ENCODE measurements at regions not wholly inside any gene's neighbourhood (a gene's known extent, or its start where the extent isn't known, plus 50 kb on each side); places are given as distances from the start of the nearest gene placed in this dataset.

DNA sequence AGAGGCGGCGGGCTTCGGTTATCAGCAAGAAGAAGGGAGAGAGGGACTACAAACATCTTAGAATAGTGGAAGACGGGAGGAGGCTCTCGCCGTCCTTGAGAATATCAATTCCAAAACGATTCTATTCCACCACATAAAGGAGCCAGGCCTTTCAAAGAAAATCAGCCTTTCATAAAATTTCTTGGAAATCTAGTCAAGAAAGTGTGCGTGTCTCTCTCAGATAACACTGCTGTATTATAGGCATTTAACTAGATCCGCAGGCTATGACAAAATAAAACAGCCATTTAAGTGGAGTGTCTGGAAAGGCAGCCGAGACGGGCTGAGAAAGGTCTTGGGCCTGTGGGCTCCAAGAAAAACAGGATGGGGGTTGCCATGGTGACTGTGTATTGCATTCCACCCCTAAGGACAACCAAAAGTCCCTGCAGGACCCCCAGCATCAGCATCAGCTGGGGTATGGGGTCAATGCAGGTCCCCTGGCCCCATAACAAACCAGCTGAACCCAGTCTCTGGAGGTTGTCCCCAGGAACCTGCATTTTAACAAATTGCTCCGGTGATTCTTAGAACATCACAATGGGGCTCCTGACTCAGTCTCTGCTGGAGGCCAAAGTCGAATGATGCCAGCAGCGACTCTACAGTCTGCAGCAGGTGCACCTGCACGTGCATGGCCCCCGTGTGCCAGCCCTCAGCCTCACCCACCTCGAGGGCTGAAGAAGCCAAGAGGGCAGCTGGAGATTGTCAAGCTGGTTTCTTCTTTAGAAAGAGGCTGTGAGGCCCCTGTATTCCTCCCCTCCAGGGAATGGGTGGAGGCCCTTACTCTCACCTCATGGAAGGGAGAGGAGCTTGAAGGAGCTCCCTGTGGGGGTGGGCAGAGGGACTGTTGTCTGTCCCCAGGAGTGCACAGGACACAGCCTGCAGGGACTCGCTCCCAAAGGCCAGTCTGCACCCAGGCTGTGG is 287.4 kb downstream of the NPHP4 start:
- intact Hi-C loops (cut with DNase I) = no loop called here
- H3K27ac ChIP-seq = no peak overlapping the region
- ATAC-seq (peak in 1 of 4 donors; percentile 24), DNase-seq (no peak)
- WGBS (ENCODE audit: insufficient coverage, low coverage, low lambda C conversion rate, missing lambda C conversion rate) = 53% methylated on average over 13 of the region's 18 CpGs
- no peak overlapping the region for H3K4me3 ChIP-seq
- TF ChIP-seq, protein P1, sequence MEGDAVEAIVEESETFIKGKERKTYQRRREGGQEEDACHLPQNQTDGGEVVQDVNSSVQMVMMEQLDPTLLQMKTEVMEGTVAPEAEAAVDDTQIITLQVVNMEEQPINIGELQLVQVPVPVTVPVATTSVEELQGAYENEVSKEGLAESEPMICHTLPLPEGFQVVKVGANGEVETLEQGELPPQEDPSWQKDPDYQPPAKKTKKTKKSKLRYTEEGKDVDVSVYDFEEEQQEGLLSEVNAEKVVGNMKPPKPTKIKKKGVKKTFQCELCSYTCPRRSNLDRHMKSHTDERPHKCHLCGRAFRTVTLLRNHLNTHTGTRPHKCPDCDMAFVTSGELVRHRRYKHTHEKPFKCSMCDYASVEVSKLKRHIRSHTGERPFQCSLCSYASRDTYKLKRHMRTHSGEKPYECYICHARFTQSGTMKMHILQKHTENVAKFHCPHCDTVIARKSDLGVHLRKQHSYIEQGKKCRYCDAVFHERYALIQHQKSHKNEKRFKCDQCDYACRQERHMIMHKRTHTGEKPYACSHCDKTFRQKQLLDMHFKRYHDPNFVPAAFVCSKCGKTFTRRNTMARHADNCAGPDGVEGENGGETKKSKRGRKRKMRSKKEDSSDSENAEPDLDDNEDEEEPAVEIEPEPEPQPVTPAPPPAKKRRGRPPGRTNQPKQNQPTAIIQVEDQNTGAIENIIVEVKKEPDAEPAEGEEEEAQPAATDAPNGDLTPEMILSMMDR (IDR thresholded peaks at IDR 0.05) = no peak
- TF ChIP-seq POLR2A (IDR thresholded peaks at IDR 0.05) = no peak
- H3K4me1 ChIP-seq = no peaks in the 10 kb centered on the region
- H3K27me3 ChIP-seq = no peaks in the 10 kb centered on the region
- H3K36me3 ChIP-seq = no peaks in the 10 kb centered on the region
- H3K9me3 ChIP-seq = no peaks in the 10 kb centered on the region

DNA sequence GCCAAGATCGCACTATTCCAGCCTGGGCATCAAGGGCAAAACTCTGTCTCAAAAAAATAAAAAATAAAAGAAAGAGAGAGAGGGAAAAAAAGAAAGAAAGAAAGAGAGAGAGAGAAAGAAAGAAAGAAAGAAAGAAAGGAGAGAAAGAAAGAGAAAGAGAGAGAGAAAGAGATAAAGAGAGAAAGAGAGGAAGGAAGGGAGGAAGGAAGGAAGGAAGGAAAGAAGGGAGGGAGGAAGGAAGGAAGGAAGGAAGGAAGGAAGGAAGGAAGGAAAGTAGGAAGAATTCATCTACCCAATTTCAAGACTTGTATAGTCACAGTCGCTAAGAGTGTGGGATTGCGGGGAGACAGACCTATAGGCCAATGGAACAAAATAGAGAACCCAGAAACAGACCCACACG is 290.6 kb downstream of the NPHP4 start:
- Histone ChIP-seq H3K4me1 (no peaks in the 10 kb centered on the region), H3K4me3 (no peak overlapping the region), H3K36me3 (no peaks in the 10 kb centered on the region), H3K27me3 (no peaks in the 10 kb centered on the region), H3K27ac (no peak overlapping the region), H3K9me3 (no peaks in the 10 kb centered on the region)
- ATAC-seq = no peak
- intact Hi-C loops (cut with DNase I) = no loop called here
- DNase-seq = no peak
- 68% methylated on average over 4 of the region's 4 CpGs for WGBS (ENCODE audit: insufficient coverage, low coverage, low lambda C conversion rate, missing lambda C conversion rate)
- TF ChIP-seq, protein P1 (IDR thresholded peaks at IDR 0.05) = no peak
- no peak for TF ChIP-seq POLR2A (IDR thresholded peaks at IDR 0.05)

DNA sequence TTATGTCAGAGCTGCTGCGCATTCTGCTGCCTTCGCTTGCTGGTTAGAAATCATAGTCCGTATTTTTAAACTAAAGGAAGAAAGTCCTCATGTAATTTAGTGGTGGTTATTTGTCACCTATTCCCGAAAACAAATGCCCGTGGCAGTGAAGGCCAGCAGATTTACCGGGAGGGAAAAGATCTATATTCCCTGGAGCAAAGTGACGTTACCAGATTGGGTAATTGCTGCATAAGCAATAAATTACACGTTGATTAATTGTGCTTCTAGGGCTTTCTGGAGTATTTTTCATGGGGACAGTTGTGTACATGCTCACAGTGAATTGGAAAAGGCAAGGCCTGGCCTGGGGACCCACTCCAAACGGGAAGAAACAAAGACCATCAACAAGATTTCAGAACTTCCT is 298.7 kb downstream of the NPHP4 start:
- no peak overlapping the region for H3K27ac ChIP-seq

DNA sequence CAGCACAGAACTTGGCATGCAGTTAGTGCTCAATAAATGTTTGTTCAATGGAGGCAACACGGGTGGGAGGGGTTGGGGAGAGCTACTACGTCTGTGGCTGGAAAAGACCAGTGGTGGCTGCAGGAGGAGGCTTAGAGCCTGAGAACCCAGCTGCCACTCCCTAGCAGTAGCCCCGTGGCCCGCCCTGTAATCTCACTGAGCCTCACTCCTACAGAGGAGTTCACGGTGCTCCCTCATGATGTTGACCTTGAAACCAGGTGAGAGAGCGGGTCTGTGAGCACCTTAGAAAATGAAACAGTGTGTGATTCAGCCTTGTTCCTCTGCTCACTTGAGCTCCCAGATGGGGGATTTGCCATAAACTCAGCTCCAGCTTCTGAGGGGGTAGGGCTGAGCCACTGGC is 299.6 kb downstream of the NPHP4 start:
- H3K36me3 ChIP-seq = no peaks in the 10 kb centered on the region
- no peaks in the 10 kb centered on the region for H3K27me3 ChIP-seq
- TF ChIP-seq POLR2A (IDR thresholded peaks at IDR 0.05) = no peak
- TF ChIP-seq, protein P1 (IDR thresholded peaks at IDR 0.05) = no peak
- H3K27ac ChIP-seq = no peak overlapping the region
- H3K4me1 ChIP-seq = no peaks in the 10 kb centered on the region
- DNase-seq = no peak
- WGBS (ENCODE audit: insufficient coverage, low coverage, low lambda C conversion rate, missing lambda C conversion rate) = 52% methylated on average over 2 of the region's 6 CpGs
- intact Hi-C loops (cut with DNase I) = no loop called here
- H3K4me3 ChIP-seq = no peak overlapping the region
- no peaks in the 10 kb centered on the region for H3K9me3 ChIP-seq
- ATAC-seq = no peak

More for the DNA sequence above, 298.7 kb downstream of the NPHP4 start:
- TF ChIP-seq, protein P1 (IDR thresholded peaks at IDR 0.05) = no peak
- TF ChIP-seq POLR2A (IDR thresholded peaks at IDR 0.05) = no peak
- H3K4me1 ChIP-seq = no peaks in the 10 kb centered on the region
- intact Hi-C loops (cut with DNase I) = no loop called here
- H3K27me3 ChIP-seq = no peaks in the 10 kb centered on the region
- ATAC-seq (no peak), DNase-seq (no peak)
- no peak overlapping the region for H3K4me3 ChIP-seq
- WGBS (ENCODE audit: insufficient coverage, low coverage, low lambda C conversion rate, missing lambda C conversion rate) = 55% methylated on average over 8 of the region's 9 CpGs
- no peaks in the 10 kb centered on the region for H3K36me3 ChIP-seq
- no peaks in the 10 kb centered on the region for H3K9me3 ChIP-seq

All from right lobe of liver (tissue), 6 donors.